Spleen (tissue), 11 donors: ENCODE measurements at regions not wholly inside any gene's neighbourhood (a gene's known extent, or its start where the extent isn't known, plus 50 kb on each side); places are given as distances from the start of the nearest gene placed in this dataset.
"Not testable (repeated sequence)": the region's sequence is repeated elsewhere in the genome, so short reads cannot be mapped to it uniquely, and the experiment has no call there.

Experiments used
- DNase-seq: peaks from one replicate; pipeline ENCODE4 v3.0.0-alpha.2; 2020
- H3K27ac ChIP-seq, 8 donors: fragments of 200-600 bp; sonication (generic) in 7 of 8; 1 replicate in 4 of 8; 2 replicates in 4 of 8; pipeline versions ENCODE4 v1.5.0 to v1.8.0; 2016 to 2021; ENCODE audit warnings: inconsistent platforms in 4 of 8, mild to moderate bottlenecking in 4 of 8, moderate library complexity in 1 of 8
- H3K27me3 ChIP-seq, 7 donors: fragments of 200-600 bp; sonication (generic) in 6 of 7; replicated peaks in 1 of 7; 1 replicate in 4 of 7; 2 replicates in 3 of 7; pipeline versions ENCODE4 v1.5.0 to v1.8.0; 2016 to 2021; ENCODE audit warnings: inconsistent platforms in 3 of 7, mild to moderate bottlenecking in 1 of 7
- H3K36me3 ChIP-seq, 6 donors: fragments of 200-600 bp; sonication (generic) in 5 of 6; 1 replicate in 4 of 6; 2 replicates in 2 of 6; pipeline versions ENCODE4 v1.5.0 to v1.8.0; 2016 to 2021; ENCODE audit warnings: inconsistent platforms in 2 of 6
- H3K4me1 ChIP-seq, 6 donors: fragments of 200-600 bp; sonication (generic) in 5 of 6; 1 replicate in 3 of 6; 2 replicates in 3 of 6; pipeline versions ENCODE4 v1.5.0 to v1.8.0; 2016 to 2021; ENCODE audit warnings: inconsistent platforms in 3 of 6
- H3K4me3 ChIP-seq, 8 donors: fragments of 200-600 bp; sonication (generic) in 7 of 8; 1 replicate in 4 of 8; 2 replicates in 4 of 8; pipeline versions ENCODE4 v1.5.0 to v1.8.0; 2016 to 2021; ENCODE audit warnings: inconsistent platforms in 4 of 8, mild to moderate bottlenecking in 4 of 8, moderate library complexity in 2 of 8
- H3K9me3 ChIP-seq, 8 donors: fragments of 200-600 bp; sonication (generic) in 7 of 8; 1 replicate in 4 of 8; 2 replicates in 4 of 8; pipeline versions ENCODE4 v1.5.0 to v1.8.0; 2016 to 2021; ENCODE audit warnings: inconsistent platforms in 4 of 8
- POLR2A ChIP-seq, 3 donors: fragments of 450-650 bp; IDR thresholded peaks; one replicate each; pipeline ENCODE4 v1.5.1; 2017; ENCODE audit warnings: antibody characterized with exemption in 3 of 3, mild to moderate bottlenecking in 1 of 3
- POLR2AphosphoS5 ChIP-seq, 3 donors: sonication (generic); formaldehyde crosslinking; IDR thresholded peaks; one replicate each; pipeline ENCODE4 v1.5.1; 2017; ENCODE audit warnings: antibody characterized with exemption in 3 of 3
- WGBS, 5 donors: extraction: QIAGEN DNeasy Blood & Tissue Kit in 3 of 5; methylation state at CpG; one replicate each; pipeline versions ENCODE4 v1.1.5 to v1.1.7; 2013 to 2018; 5-methylcytosine and 5-hydroxymethylcytosine counted together
- intact Hi-C: fragments of 100-400 bp; cut with DNase I; formaldehyde crosslinking; loops from one replicate; pipeline ENCODE4 v1.15.0; 2023; ENCODE audit warnings: low total_unique reads
- TF ChIP-seq, protein P1 (sequence below), 11 experiments: fragments of 200-600 bp in 7 of 11; fragments of 450-650 bp in 4 of 11; sonication (generic) in 4 of 11; IDR thresholded peaks in 8 of 11; conservative IDR thresholded peaks in 3 of 11; 1 replicate in 7 of 11; 2 replicates in 4 of 11; pipeline versions ENCODE4 v1.4.0 to v1.8.0; 2016 to 2021; ENCODE audit warnings: antibody characterized with exemption in 11 of 11, inconsistent platforms in 4 of 11, mild to moderate bottlenecking in 1 of 11
- donor health status: healthy with polysubstance abuse.
- donor health status: DM: no; HTN: no; CAD: no; lungs with moderate emphysema.
- donor health status: DM: no; HTN: no; CAD: no.
- donor health status: Bipolar disorder and iron deficiency.
- donor health status: healthy.
- donor health status: DM: no; HTN: no; CAD: no.
- donor health status: DM: yes; HTN: yes; CAD: no.

DNA sequence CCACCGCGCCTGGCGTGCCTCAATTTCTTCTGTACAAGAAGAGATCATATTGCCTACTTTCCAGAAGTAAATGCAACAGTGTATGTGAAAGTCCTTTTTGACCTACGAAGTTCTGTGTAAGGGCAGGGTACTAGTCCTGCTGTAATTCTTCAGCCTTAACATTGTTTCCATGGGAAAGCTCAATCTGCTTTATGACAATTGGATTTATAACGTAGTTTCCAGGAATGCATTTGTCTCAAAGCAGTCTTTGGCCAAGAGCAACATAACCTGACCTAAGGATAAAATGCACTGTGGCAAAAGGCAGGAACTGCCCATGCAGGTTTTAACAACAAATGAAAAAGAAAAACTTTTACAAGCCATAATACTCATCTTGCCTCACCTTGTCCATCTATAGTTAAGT is 108.1 kb upstream of the PODXL start:
- TF ChIP-seq, protein P1, sequence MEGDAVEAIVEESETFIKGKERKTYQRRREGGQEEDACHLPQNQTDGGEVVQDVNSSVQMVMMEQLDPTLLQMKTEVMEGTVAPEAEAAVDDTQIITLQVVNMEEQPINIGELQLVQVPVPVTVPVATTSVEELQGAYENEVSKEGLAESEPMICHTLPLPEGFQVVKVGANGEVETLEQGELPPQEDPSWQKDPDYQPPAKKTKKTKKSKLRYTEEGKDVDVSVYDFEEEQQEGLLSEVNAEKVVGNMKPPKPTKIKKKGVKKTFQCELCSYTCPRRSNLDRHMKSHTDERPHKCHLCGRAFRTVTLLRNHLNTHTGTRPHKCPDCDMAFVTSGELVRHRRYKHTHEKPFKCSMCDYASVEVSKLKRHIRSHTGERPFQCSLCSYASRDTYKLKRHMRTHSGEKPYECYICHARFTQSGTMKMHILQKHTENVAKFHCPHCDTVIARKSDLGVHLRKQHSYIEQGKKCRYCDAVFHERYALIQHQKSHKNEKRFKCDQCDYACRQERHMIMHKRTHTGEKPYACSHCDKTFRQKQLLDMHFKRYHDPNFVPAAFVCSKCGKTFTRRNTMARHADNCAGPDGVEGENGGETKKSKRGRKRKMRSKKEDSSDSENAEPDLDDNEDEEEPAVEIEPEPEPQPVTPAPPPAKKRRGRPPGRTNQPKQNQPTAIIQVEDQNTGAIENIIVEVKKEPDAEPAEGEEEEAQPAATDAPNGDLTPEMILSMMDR (IDR thresholded peaks at IDR 0.05 in 8 of 11, conservative IDR thresholded peaks at IDR 0.05 in 3 of 11), result no peak
- TF ChIP-seq POLR2AphosphoS5 (IDR thresholded peaks at IDR 0.05) (no peak), POLR2A (IDR thresholded peaks at IDR 0.05) (no peak)
- no peak overlapping the region for H3K27ac ChIP-seq
- intact Hi-C loops, result no loop called here
- H3K4me3 ChIP-seq, result no peak overlapping the region
- 80 to 96% (median 91%) methylated on average over 5 of the region's 5 CpGs for WGBS, 5 donors
- peaks cover 0 to 12% (median 9%) of the 10 kb centered on the region in 8 donors for H3K9me3 ChIP-seq
- DNase-seq, result no peak
- peaks cover 0 to 4% (median 0%) of the 10 kb centered on the region in 7 donors for H3K27me3 ChIP-seq
- no peaks in the 10 kb centered on the region for H3K4me1 ChIP-seq
- H3K36me3 ChIP-seq, result no peaks in the 10 kb centered on the region

DNA sequence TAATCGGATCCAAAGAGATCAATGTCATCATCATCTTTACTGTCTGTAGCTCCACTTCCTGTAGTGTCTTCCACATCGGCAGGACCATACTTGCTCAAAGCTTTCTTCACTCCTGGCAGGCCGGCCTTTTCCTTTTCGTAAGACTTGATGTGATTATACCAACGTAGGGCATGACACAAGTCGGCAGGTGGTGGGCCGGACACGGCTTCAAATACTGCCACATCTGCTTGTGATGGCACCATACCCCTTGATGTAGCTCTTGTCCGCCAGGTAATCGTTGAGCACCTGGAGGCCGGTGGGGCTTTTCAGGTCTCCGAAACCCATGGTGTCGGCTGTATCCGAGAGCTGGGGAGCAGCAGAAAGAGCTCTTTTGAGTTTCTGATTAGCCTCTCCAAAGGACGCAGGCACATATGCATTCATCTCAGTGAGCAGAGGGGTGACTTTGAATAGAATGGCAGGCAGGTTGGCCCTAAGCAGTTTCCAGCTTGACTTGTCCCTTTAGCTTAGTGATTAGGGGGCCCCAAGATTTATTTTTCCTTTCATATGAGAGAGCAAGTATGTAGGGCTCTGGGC is 106.0 kb upstream of the PODXL start:
- intact Hi-C loops, H3K36me3 ChIP-seq, H3K4me3 ChIP-seq, H3K4me1 ChIP-seq, H3K27ac ChIP-seq, H3K27me3 ChIP-seq: not testable (repeated sequence)
- peaks cover 0 to 12% (median 9%) of the 10 kb centered on the region in 8 donors for H3K9me3 ChIP-seq
- WGBS, 5 donors, result 70 to 84% (median 81%) methylated on average over 14 to 15 of the region's 15 CpGs
- DNase-seq, result peak; percentile 41

DNA sequence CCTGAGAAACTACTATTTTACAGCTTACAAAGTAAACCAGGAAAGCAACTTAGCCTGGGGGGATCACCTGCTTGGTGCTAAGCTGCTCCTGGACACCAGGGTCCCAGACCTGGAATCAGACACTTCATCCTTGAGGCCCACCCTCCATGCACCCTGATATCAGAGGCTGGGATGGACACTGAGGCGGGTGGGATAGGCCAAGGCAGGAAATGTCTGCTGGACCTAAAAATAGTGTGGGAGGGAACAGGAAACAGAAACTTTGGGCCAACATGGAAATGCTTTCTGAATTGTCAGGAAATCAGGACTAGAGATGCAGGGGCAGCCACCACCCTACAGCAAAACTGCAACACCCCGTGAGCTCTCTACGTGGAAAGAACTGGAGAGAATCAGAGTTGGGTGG is 101.5 kb upstream of the PODXL start:
- no peak overlapping the region for H3K4me3 ChIP-seq
- TF ChIP-seq, protein P1 (IDR thresholded peaks at IDR 0.05 in 8 of 11, conservative IDR thresholded peaks at IDR 0.05 in 3 of 11), result no peak
- no peak for TF ChIP-seq POLR2A (IDR thresholded peaks at IDR 0.05)
- no peak for TF ChIP-seq POLR2AphosphoS5 (IDR thresholded peaks at IDR 0.05)
- no peaks in the 10 kb centered on the region for H3K9me3 ChIP-seq
- DNase-seq, result peak; percentile 42
- intact Hi-C loops, result no loop called here
- H3K27me3 ChIP-seq, result no peaks in the 10 kb centered on the region
- peaks cover 0 to 12% (median 2%) of the 10 kb centered on the region in 6 donors for H3K4me1 ChIP-seq
- H3K36me3 ChIP-seq, result no peaks in the 10 kb centered on the region
- H3K27ac ChIP-seq, result peak overlapping the region in 4 of 8 donors; percentile 31 to 52 (median 42)
- WGBS, 5 donors, result 27 to 46% (median 42%) methylated on average over 3 of the region's 3 CpGs

DNA sequence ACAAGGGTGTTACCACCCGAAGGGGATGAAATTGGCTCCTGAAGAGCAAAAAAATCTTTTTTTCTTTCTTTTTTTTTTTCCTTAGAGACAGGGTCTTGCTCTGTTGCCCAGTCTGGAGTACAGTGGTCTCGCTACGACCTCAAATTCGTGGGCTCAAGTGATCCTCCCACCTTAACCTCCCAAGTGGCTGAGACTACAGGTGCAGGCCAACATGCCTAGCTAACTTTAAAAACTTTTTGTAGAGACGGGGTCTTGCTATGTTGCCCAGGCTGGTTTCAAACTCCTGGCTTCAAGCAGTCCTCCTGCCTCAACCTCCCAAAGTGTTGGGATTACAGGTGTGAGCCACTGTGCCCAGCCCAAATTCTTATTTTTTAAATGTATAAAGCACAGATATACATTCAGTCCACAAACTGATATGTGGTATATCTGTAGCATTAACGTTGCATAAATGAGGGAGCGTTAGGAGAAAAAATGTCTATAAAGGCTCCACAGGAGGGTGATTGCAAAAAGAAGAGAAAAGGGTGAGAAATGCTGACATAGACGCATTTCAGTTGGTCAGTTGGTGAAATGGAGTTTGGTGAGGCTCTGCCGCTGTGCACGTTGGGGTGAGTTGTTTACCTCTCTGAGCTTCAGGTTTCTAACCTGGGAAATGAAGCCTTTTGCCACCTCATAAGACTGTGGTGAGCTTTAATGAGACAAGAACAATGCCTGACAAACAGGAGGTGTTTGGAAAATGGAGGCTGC is 100.7 kb upstream of the PODXL start:
- no peak overlapping the region for H3K4me3 ChIP-seq
- WGBS, 5 donors, result 73 to 88% (median 86%) methylated on average over 9 to 10 of the region's 10 CpGs
- DNase-seq, result no peak

More for the DNA sequence above, 100.7 kb upstream of the PODXL start:
- H3K4me1 ChIP-seq, result peaks cover 0 to 12% (median 2%) of the 10 kb centered on the region in 6 donors
- peak overlapping the region in 4 of 8 donors; percentile 31 to 52 (median 42) for H3K27ac ChIP-seq
- intact Hi-C loops, result no loop called here
- H3K9me3 ChIP-seq, result no peaks in the 10 kb centered on the region
- no peaks in the 10 kb centered on the region for H3K27me3 ChIP-seq
- TF ChIP-seq POLR2AphosphoS5 (IDR thresholded peaks at IDR 0.05) (no peak), POLR2A (IDR thresholded peaks at IDR 0.05) (no peak)
- TF ChIP-seq, protein P1 (IDR thresholded peaks at IDR 0.05 in 8 of 11, conservative IDR thresholded peaks at IDR 0.05 in 3 of 11), result no peak
- no peaks in the 10 kb centered on the region for H3K36me3 ChIP-seq
